ENCODE measurements at regions not wholly inside any gene's neighbourhood (a gene's known extent, or its start where the extent isn't known, plus 50 kb on each side); places are given as distances from the start of the nearest gene placed in this dataset.

GRCh38 chr13:103356226-103356864, 290.1 kb upstream of the SLC10A2 start:
- no peak overlapping the region for H2BK15ac ChIP-seq (ENCODE audit: low read length)
- H3K4me2 ChIP-seq (ENCODE audit: insufficient read depth in 1 of 2, low read depth in 2 of 2, low read length in 2 of 2) = no peak overlapping the region
- no peaks in the 10 kb centered on the region for H3K36me3 ChIP-seq (ENCODE audit: control insufficient read depth in 2 of 4, insufficient read depth in 4 of 4, low read length in 3 of 4)
- DNase-seq (ENCODE audit: low read depth in 1 of 2, low spot score in 2 of 2) (no peak), FAIRE-seq (no peak)
- H3K9ac ChIP-seq (replicated peaks in 1 of 4; ENCODE audit: extremely low read depth in 1 of 4, low read depth in 3 of 4, low read length in 3 of 4) = no peak overlapping the region
- TF ChIP-seq EP300 (IDR thresholded peaks at IDR 0.05; ENCODE audit: borderline replicate concordance in 1 of 2, low read depth in 2 of 2, low read length in 2 of 2) = no peak
- no peak for TF ChIP-seq SAP30 (IDR thresholded peaks at IDR 0.05; ENCODE audit: insufficient read depth, insufficient replicate concordance, low read length)
- no peak for TF ChIP-seq SP4 (IDR thresholded peaks at IDR 0.05; ENCODE audit: low read length)
- no peak for TF ChIP-seq EZH2 (IDR thresholded peaks at IDR 0.05; ENCODE audit: low read depth, low read length, severe bottlenecking)
- no peak for TF ChIP-seq KDM4A (IDR thresholded peaks at IDR 0.05; ENCODE audit: low read depth, low read length, severe bottlenecking)
- no peak overlapping the region for H3K4ac ChIP-seq (replicated peaks; ENCODE audit: insufficient read length, low read depth, low read length)
- H3K23me2 ChIP-seq (ENCODE audit: low read depth, low read length) = no peaks in the 10 kb centered on the region
- no peak overlapping the region for H3K18ac ChIP-seq (ENCODE audit: extremely low read depth, low read length)
- H4K20me1 ChIP-seq (replicated peaks in 1 of 2; ENCODE audit: control insufficient read depth in 1 of 2, insufficient read depth in 2 of 2, low read length in 2 of 2) = no peaks in the 10 kb centered on the region
- H2AFZ ChIP-seq (ENCODE audit: low read length) = no peak overlapping the region
- no peaks in the 10 kb centered on the region for H3K79me2 ChIP-seq (ENCODE audit: control insufficient read depth in 1 of 2, insufficient read depth in 2 of 2, low read length in 2 of 2)
- H4K5ac ChIP-seq (ENCODE audit: insufficient read length, low read depth, low read length) = no peak overlapping the region
- no peak overlapping the region for H3K27ac ChIP-seq (ENCODE audit: low read depth, low read length)
- no peak overlapping the region for H4K8ac ChIP-seq (ENCODE audit: extremely low read depth, insufficient read depth, low read length)
- H2AK5ac ChIP-seq (ENCODE audit: low read depth, low read length) = no peak overlapping the region
- H2BK5ac ChIP-seq (ENCODE audit: low read depth, low read length) = no peak overlapping the region
- POLR2A ChIA-PET (ENCODE audit: partially characterized antibody) = no interaction called here
- H3K4me1 ChIP-seq (replicated peaks in 1 of 4; ENCODE audit: control insufficient read depth in 3 of 4, insufficient read depth in 4 of 4, low read length in 3 of 4) = peaks cover 0 to 5% (median under 1%) of the 10 kb centered on the region in 4 experiments; a peak in 5 of 7 replicates
- no peak overlapping the region for H3K14ac ChIP-seq (ENCODE audit: insufficient read length)
- H3K4me3 ChIP-seq (ENCODE audit: extremely low read depth in 1 of 4, insufficient read depth in 2 of 4, low read depth in 3 of 4, low read length in 4 of 4) = no peak overlapping the region
- H2BK12ac ChIP-seq (ENCODE audit: low read depth, low read length) = no peak overlapping the region
- no peak overlapping the region for H3K23ac ChIP-seq (ENCODE audit: insufficient read length)
- no peaks in the 10 kb centered on the region for H3K9me3 ChIP-seq (ENCODE audit: insufficient read depth in 2 of 2, low read depth in 1 of 2, low read length in 1 of 2)
- H2BK120ac ChIP-seq (replicated peaks; ENCODE audit: low read depth, low read length) = no peak overlapping the region
- H3K56ac ChIP-seq (replicated peaks; ENCODE audit: insufficient read length, low read depth, low read length) = no peak overlapping the region
- CTCF ChIA-PET (ENCODE audit: partially characterized antibody) = interaction anchor here (0.7 to 1.6 kb wide), 2 partner anchors 10 to 1239 kb away, joined by 3 to 5 read pairs; no protein-coding TSS in a partner anchor
- 97% methylated on average over 6 of the region's 6 CpGs; no CpG with 5 or more reads in 1 of the 2 experiments for WGBS, 2 experiments (ENCODE audit: extremely low coverage in 1 of 2, insufficient coverage in 1 of 2, insufficient read length in 1 of 2, insufficient replicate concordance in 2 of 2, low coverage in 1 of 2, low lambda C conversion rate in 2 of 2, missing lambda C conversion rate in 1 of 2)
- H2BK20ac ChIP-seq (ENCODE audit: low read length) = no peak overlapping the region
- H3K27me3 ChIP-seq (replicated peaks in 1 of 4; ENCODE audit: control insufficient read depth in 3 of 4, extremely low read depth in 1 of 4, insufficient read depth in 3 of 4, low read length in 3 of 4) = no peaks in the 10 kb centered on the region
- no peaks in the 10 kb centered on the region for H3K79me1 ChIP-seq (ENCODE audit: low read depth, low read length)
- H4K91ac ChIP-seq (replicated peaks; ENCODE audit: insufficient read length, low read length) = no peak overlapping the region
